ENCODE measurements at regions not wholly inside any gene's neighbourhood (a gene's known extent, or its start where the extent isn't known, plus 50 kb on each side); places are given as distances from the start of the nearest gene placed in this dataset.

- TF ChIP-seq ESRRG (CRISPR knock-in tag; IDR thresholded peaks at IDR 0.05) (no peak), ZNF565 (CRISPR knock-in tag; conservative IDR thresholded peaks at IDR 0.05; ENCODE audit: low read depth) (no peak)
These were observed 490.1 kb upstream of the MPDZ start (continued) for GRCh38 chr9:13769641-13770040.

- ATAC-seq = no peak
These were observed 489.5 kb upstream of the MPDZ start for GRCh38 chr9:13769006-13769405.

GRCh38 chr9:13762209-13762608, 482.7 kb upstream of the MPDZ start:
- TF ChIP-seq TSHZ2 (CRISPR knock-in tag; IDR thresholded peaks at IDR 0.05) = no peak
- no peak for TF ChIP-seq ARNTL (CRISPR knock-in tag; IDR thresholded peaks at IDR 0.05; ENCODE audit: borderline replicate concordance, low read depth)
- ATAC-seq = no peak

More at GRCh38 chr9:13769006-13769405, 489.5 kb upstream of the MPDZ start:
- TF ChIP-seq BACH2 (CRISPR knock-in tag; IDR thresholded peaks at IDR 0.05; ENCODE audit: borderline replicate concordance) (no peak), SNAI2 (CRISPR knock-in tag; IDR thresholded peaks at IDR 0.05) (no peak), CSDC2 (CRISPR knock-in tag; IDR thresholded peaks at IDR 0.05) (no peak), ZFP3 (CRISPR knock-in tag; IDR thresholded peaks at IDR 0.05) (no peak), ISL1 (CRISPR knock-in tag; IDR thresholded peaks at IDR 0.05) (no peak), POU6F1 (CRISPR knock-in tag; IDR thresholded peaks at IDR 0.05; ENCODE audit: borderline replicate concordance, low read depth) (no peak), ZFP30 (CRISPR knock-in tag; IDR thresholded peaks at IDR 0.05) (no peak), ZNF565 (CRISPR knock-in tag; conservative IDR thresholded peaks at IDR 0.05; ENCODE audit: low read depth) (no peak), ZNF8 (CRISPR knock-in tag; IDR thresholded peaks at IDR 0.05) (no peak), RARB (CRISPR knock-in tag; IDR thresholded peaks at IDR 0.05) (no peak), ARNTL (CRISPR knock-in tag; IDR thresholded peaks at IDR 0.05; ENCODE audit: borderline replicate concordance, low read depth) (no peak), ZNF70 (CRISPR knock-in tag; IDR thresholded peaks at IDR 0.05) (no peak), TCF4 (CRISPR knock-in tag; IDR thresholded peaks at IDR 0.05; ENCODE audit: borderline replicate concordance) (no peak), PPARA (CRISPR knock-in tag; IDR thresholded peaks at IDR 0.05; ENCODE audit: borderline replicate concordance) (no peak), ZC3H10 (CRISPR knock-in tag; IDR thresholded peaks at IDR 0.05) (no peak), TOX (CRISPR knock-in tag; IDR thresholded peaks at IDR 0.05; ENCODE audit: borderline replicate concordance) (no peak), PATZ1 (CRISPR knock-in tag; IDR thresholded peaks at IDR 0.05; ENCODE audit: borderline replicate concordance) (no peak)

- no peak for ATAC-seq
- no peak for TF ChIP-seq TSHZ2 (CRISPR knock-in tag; IDR thresholded peaks at IDR 0.05)
- TF ChIP-seq TCF4 (CRISPR knock-in tag; IDR thresholded peaks at IDR 0.05; ENCODE audit: borderline replicate concordance) = no peak
- no peak for TF ChIP-seq SNAI2 (CRISPR knock-in tag; IDR thresholded peaks at IDR 0.05)
- TF ChIP-seq RARB (CRISPR knock-in tag; IDR thresholded peaks at IDR 0.05) = no peak
- no peak for TF ChIP-seq ZNF565 (CRISPR knock-in tag; conservative IDR thresholded peaks at IDR 0.05; ENCODE audit: low read depth)
- TF ChIP-seq PPARA (CRISPR knock-in tag; IDR thresholded peaks at IDR 0.05; ENCODE audit: borderline replicate concordance) = no peak
- TF ChIP-seq CSRNP3 (CRISPR knock-in tag; IDR thresholded peaks at IDR 0.05) = no peak
- no peak for TF ChIP-seq ZFP30 (CRISPR knock-in tag; IDR thresholded peaks at IDR 0.05)
- no peak for TF ChIP-seq GLIS3 (CRISPR knock-in tag; IDR thresholded peaks at IDR 0.05)
- no peak for TF ChIP-seq OSR1 (CRISPR knock-in tag; IDR thresholded peaks at IDR 0.05)
- TF ChIP-seq ZNF70 (CRISPR knock-in tag; IDR thresholded peaks at IDR 0.05) = no peak
- no peak for TF ChIP-seq CREB5 (CRISPR knock-in tag; IDR thresholded peaks at IDR 0.05; ENCODE audit: low read depth)
- no peak for TF ChIP-seq ISL1 (CRISPR knock-in tag; IDR thresholded peaks at IDR 0.05)
- no peak for TF ChIP-seq ZC3H10 (CRISPR knock-in tag; IDR thresholded peaks at IDR 0.05)
These were observed 480.1 kb upstream of the MPDZ start for GRCh38 chr9:13759551-13759950.

All from SK-N-SH treated with all-trans-retinoic acid at 6 μM for 48 hours (cell line).